ENCODE measurements at regions not wholly inside any gene's neighbourhood (a gene's known extent, or its start where the extent isn't known, plus 50 kb on each side); places are given as distances from the start of the nearest gene placed in this dataset.
A peak's percentile ranks its signal among the peaks of the same experiment; 100 is the strongest.

GRCh38 chr11:116605543-116606459, 167.0 kb downstream of the BUD13 start (continued):
- TF ChIP-seq ZNF280D (CRISPR knock-in tag; IDR thresholded peaks at IDR 0.05) (no peak), RARG (CRISPR knock-in tag; IDR thresholded peaks at IDR 0.05; ENCODE audit: low read depth) (no peak), ZNF503 (CRISPR knock-in tag; IDR thresholded peaks at IDR 0.05) (0 out of 2 replicates have a peak, but pooled peaks have one; percentile 42), HNF4G (IDR thresholded peaks at IDR 0.05; ENCODE audit: borderline replicate concordance, low read depth, low read length) (no peak), HNF4G (CRISPR knock-in tag; IDR thresholded peaks at IDR 0.05; ENCODE audit: borderline replicate concordance, low read depth) (no peak), MEIS1 (CRISPR knock-in tag; IDR thresholded peaks at IDR 0.05; ENCODE audit: borderline replicate concordance) (no peak), ZNF510 (CRISPR knock-in tag; IDR thresholded peaks at IDR 0.05; ENCODE audit: low read depth) (no peak), HOXD1 (CRISPR knock-in tag; IDR thresholded peaks at IDR 0.05) (peak; percentile 74; the same call in 1 of the 2 replicates), RFX3 (CRISPR knock-in tag; IDR thresholded peaks at IDR 0.05) (peak; percentile 36; the same call in 1 of the 2 replicates), ZNF513 (CRISPR knock-in tag; conservative IDR thresholded peaks at IDR 0.05) (no peak), NFIB (CRISPR knock-in tag; IDR thresholded peaks at IDR 0.05; ENCODE audit: borderline replicate concordance) (no peak), JDP2 (CRISPR knock-in tag; IDR thresholded peaks at IDR 0.05; ENCODE audit: borderline replicate concordance) (peak; percentile 40; the same call in 1 of the 2 replicates), NFRKB (IDR thresholded peaks at IDR 0.05) (no peak), ZNF616 (CRISPR knock-in tag; IDR thresholded peaks at IDR 0.05; ENCODE audit: low read depth) (no peak), CCDC6 (CRISPR knock-in tag; IDR thresholded peaks at IDR 0.05) (peak; percentile 47; the same call in 1 of the 2 replicates), SMARCC2 (IDR thresholded peaks at IDR 0.05) (no peak), ZFX (CRISPR knock-in tag; IDR thresholded peaks at IDR 0.05; ENCODE audit: low read depth) (no peak), CC2D1A (CRISPR knock-in tag; IDR thresholded peaks at IDR 0.05) (no peak), ZNF260 (CRISPR knock-in tag; IDR thresholded peaks at IDR 0.05; ENCODE audit: borderline replicate concordance, low read depth) (no peak), ARNT (IDR thresholded peaks at IDR 0.05) (no peak)
- TF ChIP-seq, protein P1, sequence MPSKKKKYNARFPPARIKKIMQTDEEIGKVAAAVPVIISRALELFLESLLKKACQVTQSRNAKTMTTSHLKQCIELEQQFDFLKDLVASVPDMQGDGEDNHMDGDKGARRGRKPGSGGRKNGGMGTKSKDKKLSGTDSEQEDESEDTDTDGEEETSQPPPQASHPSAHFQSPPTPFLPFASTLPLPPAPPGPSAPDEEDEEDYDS (CRISPR knock-in tag; IDR thresholded peaks at IDR 0.05) = peak; percentile 44; the same call in 1 of the 2 replicates
- TF ChIP-seq, protein P2, sequence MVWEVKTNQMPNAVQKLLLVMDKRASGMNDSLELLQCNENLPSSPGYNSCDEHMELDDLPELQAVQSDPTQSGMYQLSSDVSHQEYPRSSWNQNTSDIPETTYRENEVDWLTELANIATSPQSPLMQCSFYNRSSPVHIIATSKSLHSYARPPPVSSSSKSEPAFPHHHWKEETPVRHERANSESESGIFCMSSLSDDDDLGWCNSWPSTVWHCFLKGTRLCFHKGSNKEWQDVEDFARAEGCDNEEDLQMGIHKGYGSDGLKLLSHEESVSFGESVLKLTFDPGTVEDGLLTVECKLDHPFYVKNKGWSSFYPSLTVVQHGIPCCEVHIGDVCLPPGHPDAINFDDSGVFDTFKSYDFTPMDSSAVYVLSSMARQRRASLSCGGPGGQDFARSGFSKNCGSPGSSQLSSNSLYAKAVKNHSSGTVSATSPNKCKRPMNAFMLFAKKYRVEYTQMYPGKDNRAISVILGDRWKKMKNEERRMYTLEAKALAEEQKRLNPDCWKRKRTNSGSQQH (CRISPR knock-in tag; IDR thresholded peaks at IDR 0.05; ENCODE audit: low read depth) = peak; percentile 89; the same call in 1 of the 2 replicates

All from HepG2 (cell line).